ENCODE measurements at regions not wholly inside any gene's neighbourhood (a gene's known extent, or its start where the extent isn't known, plus 50 kb on each side); places are given as distances from the start of the nearest gene placed in this dataset.

DNA sequence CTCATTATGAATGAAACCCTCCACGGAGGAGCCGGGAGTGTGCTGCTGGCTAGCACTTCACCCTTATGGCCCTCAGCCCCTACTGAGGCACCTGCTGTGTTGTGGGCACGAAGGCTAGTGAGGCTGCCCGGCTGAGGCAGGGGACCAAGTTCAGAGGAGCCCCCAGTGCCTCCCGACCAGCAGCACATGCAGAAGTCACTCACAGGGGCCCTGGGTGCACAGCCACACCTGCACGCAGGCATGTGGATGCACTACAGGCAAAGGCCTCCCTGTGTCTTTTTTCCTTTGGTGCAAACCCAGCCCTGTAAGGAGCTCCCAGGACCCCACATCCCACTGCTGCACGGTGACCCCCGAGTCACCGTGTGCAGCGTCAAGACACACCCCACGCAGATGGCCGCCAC is 261.5 kb downstream of the BRD1 start:
- Histone ChIP-seq H3K27me3 (ENCODE audit: control insufficient read depth in 1 of 2, insufficient read depth in 2 of 2, low read length in 2 of 2) (no peaks in the 10 kb centered on the region), H3K27ac (ENCODE audit: low read depth, low read length) (no peak overlapping the region), H3K36me3 (ENCODE audit: insufficient read depth, low read length) (no peaks in the 10 kb centered on the region), H3K9ac (ENCODE audit: low read length) (no peak overlapping the region), H3K4me1 (ENCODE audit: insufficient read depth, low read length) (no peaks in the 10 kb centered on the region), H3K4me3 (ENCODE audit: low read depth in 1 of 2, low read length in 2 of 2) (no peak overlapping the region), H3K9me3 (ENCODE audit: low read length) (no peaks in the 10 kb centered on the region)

DNA sequence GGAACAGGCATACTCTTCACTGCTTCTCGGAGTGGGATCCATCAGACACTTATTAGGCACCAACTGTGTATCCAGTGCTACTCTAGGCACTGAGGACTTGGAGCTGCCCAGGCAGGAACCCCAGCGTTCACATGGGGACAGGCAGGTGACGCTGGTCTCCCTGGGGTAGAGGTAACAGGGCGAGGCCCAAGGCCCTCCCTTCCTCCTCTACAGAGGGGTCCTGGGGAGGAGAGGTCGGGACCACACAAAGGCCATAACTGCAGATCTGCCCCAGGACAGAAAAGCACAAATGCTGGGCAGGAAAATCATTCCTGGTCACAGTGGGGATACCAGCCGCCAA is 262.2 kb downstream of the BRD1 start:
- no peaks in the 10 kb centered on the region for H3K36me3 ChIP-seq (ENCODE audit: insufficient read depth, low read length)

DNA sequence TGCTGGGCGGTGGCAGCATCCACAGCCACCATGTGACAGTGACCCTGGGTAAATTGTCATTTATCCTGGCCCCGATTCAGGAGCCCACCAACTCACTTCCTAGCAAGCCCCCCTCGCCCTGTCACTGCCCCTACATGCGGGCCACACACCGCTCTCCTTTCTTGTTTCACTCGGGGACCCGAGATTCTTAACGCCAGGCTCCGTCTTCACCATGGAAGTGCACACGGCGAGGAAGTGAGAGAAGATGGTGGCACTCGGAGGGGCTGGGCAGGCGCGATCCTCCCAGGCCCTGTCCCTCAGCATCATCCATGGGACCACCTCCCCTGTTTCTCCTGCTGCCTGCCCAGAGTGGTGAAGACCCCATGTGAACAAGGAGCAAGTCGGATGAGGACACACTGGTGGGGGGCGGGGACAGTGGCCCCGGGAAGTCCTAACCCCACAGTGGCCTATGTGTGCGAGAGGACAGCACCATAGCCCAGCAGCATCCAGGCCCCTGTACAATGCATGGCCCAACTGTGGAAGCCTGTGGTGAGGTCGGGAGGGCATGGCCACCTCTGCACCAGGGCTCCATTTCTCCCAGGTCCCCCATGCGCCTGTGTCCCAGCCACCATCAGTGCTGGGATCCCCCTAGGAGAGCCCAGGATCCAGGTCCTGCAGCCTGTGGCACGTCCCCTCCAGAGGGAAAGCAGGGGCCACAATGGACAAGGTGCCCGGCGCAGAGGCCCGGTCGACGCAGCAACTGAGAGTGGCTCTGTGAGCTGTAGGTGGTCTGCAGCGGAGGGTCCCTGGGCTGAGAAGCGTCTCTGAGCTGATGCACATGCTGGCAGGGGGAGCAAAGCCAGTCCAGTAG is 262.8 kb downstream of the BRD1 start:
- H3K9me3 ChIP-seq (ENCODE audit: low read length) = no peaks in the 10 kb centered on the region
- H3K36me3 ChIP-seq (ENCODE audit: insufficient read depth, low read length) = no peaks in the 10 kb centered on the region
- H3K9ac ChIP-seq (ENCODE audit: low read length) = no peak overlapping the region
- H3K4me1 ChIP-seq (ENCODE audit: insufficient read depth, low read length) = no peaks in the 10 kb centered on the region
- H3K4me3 ChIP-seq (ENCODE audit: low read depth in 1 of 2, low read length in 2 of 2) = no peak overlapping the region
- no peaks in the 10 kb centered on the region for H3K27me3 ChIP-seq (ENCODE audit: control insufficient read depth in 1 of 2, insufficient read depth in 2 of 2, low read length in 2 of 2)
- H3K27ac ChIP-seq (ENCODE audit: low read depth, low read length) = no peak overlapping the region

More for the DNA sequence above, 262.2 kb downstream of the BRD1 start:
- Histone ChIP-seq H3K9me3 (ENCODE audit: low read length) (no peaks in the 10 kb centered on the region), H3K4me1 (ENCODE audit: insufficient read depth, low read length) (no peaks in the 10 kb centered on the region), H3K4me3 (ENCODE audit: low read depth in 1 of 2, low read length in 2 of 2) (no peak overlapping the region), H3K9ac (ENCODE audit: low read length) (no peak overlapping the region), H3K27me3 (ENCODE audit: control insufficient read depth in 1 of 2, insufficient read depth in 2 of 2, low read length in 2 of 2) (no peaks in the 10 kb centered on the region), H3K27ac (ENCODE audit: low read depth, low read length) (no peak overlapping the region)

DNA sequence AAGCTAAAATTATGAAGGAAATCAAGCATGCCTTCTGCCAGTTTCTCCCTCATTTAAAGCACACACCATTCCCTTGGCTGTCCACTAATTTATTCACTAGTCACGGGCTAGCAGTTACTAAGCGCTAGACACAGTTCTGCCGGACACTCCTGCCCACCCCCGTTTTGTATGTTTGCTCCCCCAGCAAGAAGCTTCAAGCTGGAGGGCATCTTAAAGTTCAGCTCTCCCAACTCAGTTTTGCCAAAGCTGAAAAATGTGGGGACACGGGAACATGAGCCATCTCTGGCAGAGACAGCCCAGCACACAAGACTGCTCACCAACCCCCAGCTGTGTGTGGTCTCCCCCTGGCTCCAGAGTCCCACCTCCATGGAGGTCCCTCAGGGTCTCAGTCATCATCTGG is 263.6 kb downstream of the BRD1 start:
- Histone ChIP-seq H3K4me3 (ENCODE audit: low read depth in 1 of 2, low read length in 2 of 2) (no peak overlapping the region), H3K27ac (ENCODE audit: low read depth, low read length) (no peak overlapping the region), H3K9ac (ENCODE audit: low read length) (no peak overlapping the region), H3K4me1 (ENCODE audit: insufficient read depth, low read length) (no peaks in the 10 kb centered on the region), H3K9me3 (ENCODE audit: low read length) (no peaks in the 10 kb centered on the region), H3K36me3 (ENCODE audit: insufficient read depth, low read length) (no peaks in the 10 kb centered on the region), H3K27me3 (ENCODE audit: control insufficient read depth in 1 of 2, insufficient read depth in 2 of 2, low read length in 2 of 2) (no peaks in the 10 kb centered on the region)

DNA sequence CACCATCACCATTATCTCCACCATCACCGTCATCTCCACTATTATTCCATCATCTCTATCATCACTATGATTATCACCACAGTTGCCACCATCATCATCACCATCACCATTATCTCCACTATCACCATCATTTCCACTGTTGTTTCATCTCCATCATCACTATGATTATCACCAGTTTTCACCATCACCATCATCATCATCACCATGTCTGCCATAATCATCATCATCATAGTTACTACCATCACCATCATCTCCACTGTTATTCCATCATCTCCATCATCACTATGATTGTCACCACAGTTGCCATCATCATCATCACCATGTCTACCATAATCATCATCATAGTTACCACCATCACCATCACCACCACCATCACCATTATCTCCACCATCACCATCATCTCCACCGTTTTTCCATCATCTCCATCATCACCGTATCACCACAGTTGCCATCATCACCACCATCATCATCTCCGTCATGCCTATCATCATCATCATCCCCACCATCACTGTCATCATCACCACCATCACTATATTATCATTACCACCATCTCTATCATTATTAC is 264.9 kb downstream of the BRD1 start:
- H3K27me3 ChIP-seq (ENCODE audit: control insufficient read depth in 1 of 2, insufficient read depth in 2 of 2, low read length in 2 of 2) = no peaks in the 10 kb centered on the region
- no peaks in the 10 kb centered on the region for H3K36me3 ChIP-seq (ENCODE audit: insufficient read depth, low read length)
- H3K27ac ChIP-seq (ENCODE audit: low read depth, low read length) = no peak overlapping the region
- H3K9ac ChIP-seq (ENCODE audit: low read length) = no peak overlapping the region
- no peak overlapping the region for H3K4me3 ChIP-seq (ENCODE audit: low read depth in 1 of 2, low read length in 2 of 2)
- no peaks in the 10 kb centered on the region for H3K9me3 ChIP-seq (ENCODE audit: low read length)
- no peaks in the 10 kb centered on the region for H3K4me1 ChIP-seq (ENCODE audit: insufficient read depth, low read length)

DNA sequence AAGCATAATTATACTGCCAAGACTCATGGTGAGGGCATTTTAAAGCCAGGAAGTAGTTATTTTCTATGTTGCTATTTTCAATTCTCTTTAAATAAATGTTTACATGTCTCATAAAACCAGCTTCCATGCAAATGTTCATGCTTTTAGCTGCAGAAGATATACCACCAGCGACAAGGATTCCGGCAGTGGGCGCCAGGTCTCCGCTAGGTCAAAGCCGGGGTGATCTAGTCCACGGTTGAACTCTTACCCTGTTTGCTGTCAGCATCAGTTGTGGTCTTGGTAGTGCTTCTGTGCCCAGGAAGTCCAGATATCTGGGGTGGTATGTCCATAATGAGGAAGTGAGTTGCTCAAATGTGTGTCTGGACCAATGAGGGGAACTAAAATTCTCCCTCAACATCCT is 265.7 kb downstream of the BRD1 start:
- no peaks in the 10 kb centered on the region for H3K36me3 ChIP-seq (ENCODE audit: insufficient read depth, low read length)

DNA sequence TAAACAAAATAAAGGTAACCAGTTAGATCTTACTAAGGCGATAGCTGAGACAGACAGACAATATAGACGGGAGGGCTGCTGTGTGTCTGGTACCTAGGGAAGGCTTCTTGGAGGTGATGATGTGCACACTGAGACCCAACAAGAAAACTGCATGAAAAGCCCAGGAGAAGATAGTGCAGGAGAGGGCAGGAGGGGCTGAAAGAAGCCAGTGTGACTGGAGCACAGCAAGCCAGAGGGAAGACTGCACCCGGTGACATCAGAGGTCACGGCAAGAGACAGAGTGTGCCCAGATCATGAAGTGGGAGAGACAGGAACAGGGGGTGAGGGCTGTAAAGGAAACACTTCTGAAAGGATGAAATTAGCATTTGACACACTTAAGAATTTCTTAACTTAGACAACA is 266.3 kb downstream of the BRD1 start:
- Histone ChIP-seq H3K36me3 (ENCODE audit: insufficient read depth, low read length) (no peaks in the 10 kb centered on the region), H3K27ac (ENCODE audit: low read depth, low read length) (no peak overlapping the region), H3K27me3 (ENCODE audit: control insufficient read depth in 1 of 2, insufficient read depth in 2 of 2, low read length in 2 of 2) (no peaks in the 10 kb centered on the region), H3K9ac (ENCODE audit: low read length) (no peak overlapping the region), H3K9me3 (ENCODE audit: low read length) (no peaks in the 10 kb centered on the region), H3K4me1 (ENCODE audit: insufficient read depth, low read length) (no peaks in the 10 kb centered on the region), H3K4me3 (ENCODE audit: low read depth in 1 of 2, low read length in 2 of 2) (no peak overlapping the region)

More for the DNA sequence above, 265.7 kb downstream of the BRD1 start:
- H3K27me3 ChIP-seq (ENCODE audit: control insufficient read depth in 1 of 2, insufficient read depth in 2 of 2, low read length in 2 of 2) = no peaks in the 10 kb centered on the region
- H3K4me1 ChIP-seq (ENCODE audit: insufficient read depth, low read length) = no peaks in the 10 kb centered on the region
- no peak overlapping the region for H3K4me3 ChIP-seq (ENCODE audit: low read depth in 1 of 2, low read length in 2 of 2)
- H3K27ac ChIP-seq (ENCODE audit: low read depth, low read length) = no peak overlapping the region
- H3K9me3 ChIP-seq (ENCODE audit: low read length) = no peaks in the 10 kb centered on the region
- H3K9ac ChIP-seq (ENCODE audit: low read length) = no peak overlapping the region

DNA sequence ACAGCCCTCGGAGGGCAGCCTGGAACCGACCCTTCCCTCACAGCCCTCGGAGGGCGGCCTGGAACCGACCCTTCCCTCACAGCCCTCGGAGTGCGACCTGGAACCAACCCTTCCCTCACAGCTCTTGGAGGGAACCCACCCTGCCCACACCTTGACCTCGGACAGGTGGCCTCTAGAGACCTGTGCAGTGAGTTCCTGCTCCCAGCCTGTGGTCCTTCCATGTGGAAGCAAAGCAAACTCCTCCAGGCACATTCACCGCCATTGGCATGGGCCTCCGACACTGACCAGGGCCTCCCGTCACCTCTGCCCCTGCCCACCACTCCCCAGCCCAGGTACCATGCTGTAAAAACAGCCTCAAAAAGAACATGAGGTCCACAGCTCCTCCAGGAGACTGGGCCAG is 272.1 kb downstream of the BRD1 start:
- Histone ChIP-seq H3K9ac (ENCODE audit: low read length) (no peak overlapping the region), H3K27me3 (ENCODE audit: control insufficient read depth in 1 of 2, insufficient read depth in 2 of 2, low read length in 2 of 2) (peaks cover 0 to 4% of the 10 kb centered on the region in 2 donors)

DNA sequence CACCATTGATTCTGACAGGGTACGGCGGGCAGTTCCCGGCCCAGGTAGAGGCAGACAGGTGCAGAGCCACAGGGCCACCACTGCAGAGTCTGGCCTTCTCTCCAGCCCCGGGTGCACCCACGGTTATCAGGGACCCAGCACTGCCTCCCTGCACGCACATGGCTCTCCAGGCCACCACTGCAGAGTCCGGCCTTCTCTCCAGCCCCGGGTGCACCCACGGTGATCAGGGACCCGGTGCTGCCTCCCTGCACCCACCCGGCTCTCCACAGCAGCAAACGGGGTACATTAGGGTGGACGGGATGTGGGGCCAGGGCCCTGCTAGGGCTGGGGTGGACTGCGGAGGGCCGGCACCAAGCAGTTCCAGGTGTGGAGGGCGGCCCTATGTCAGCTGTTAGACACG is 272.9 kb downstream of the BRD1 start:
- Histone ChIP-seq H3K27me3 (ENCODE audit: control insufficient read depth in 1 of 2, insufficient read depth in 2 of 2, low read length in 2 of 2) (peaks cover 0 to 4% of the 10 kb centered on the region in 2 donors), H3K4me3 (ENCODE audit: low read depth in 1 of 2, low read length in 2 of 2) (no peak overlapping the region), H3K36me3 (ENCODE audit: insufficient read depth, low read length) (no peaks in the 10 kb centered on the region), H3K27ac (ENCODE audit: low read depth, low read length) (no peak overlapping the region), H3K9ac (ENCODE audit: low read length) (no peak overlapping the region), H3K4me1 (ENCODE audit: insufficient read depth, low read length) (no peaks in the 10 kb centered on the region), H3K9me3 (ENCODE audit: low read length) (no peaks in the 10 kb centered on the region)

More for the DNA sequence above, 272.1 kb downstream of the BRD1 start:
- Histone ChIP-seq H3K4me3 (ENCODE audit: low read depth in 1 of 2, low read length in 2 of 2) (no peak overlapping the region), H3K9me3 (ENCODE audit: low read length) (no peaks in the 10 kb centered on the region), H3K27ac (ENCODE audit: low read depth, low read length) (no peak overlapping the region), H3K36me3 (ENCODE audit: insufficient read depth, low read length) (no peaks in the 10 kb centered on the region), H3K4me1 (ENCODE audit: insufficient read depth, low read length) (no peaks in the 10 kb centered on the region)

DNA sequence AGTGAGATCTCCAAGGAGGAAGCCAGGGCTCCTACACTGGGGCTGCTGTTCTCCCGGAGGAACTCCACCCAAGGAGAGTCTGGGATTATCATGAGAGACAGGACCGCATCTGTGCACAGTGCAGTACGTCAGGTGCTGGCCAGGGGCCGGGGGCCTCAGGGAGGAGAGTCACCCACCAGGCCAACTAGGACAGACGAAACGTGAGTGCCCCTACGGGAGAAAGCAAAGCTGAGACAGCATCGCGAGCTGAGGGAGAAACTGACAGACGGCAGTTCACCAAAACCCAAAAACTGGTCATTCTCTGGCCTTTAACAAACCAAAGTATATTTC is 273.4 kb downstream of the BRD1 start:
- Histone ChIP-seq H3K27ac (ENCODE audit: low read depth, low read length) (no peak overlapping the region), H3K27me3 (ENCODE audit: control insufficient read depth in 1 of 2, insufficient read depth in 2 of 2, low read length in 2 of 2) (peaks cover 0 to 4% of the 10 kb centered on the region in 2 donors), H3K4me1 (ENCODE audit: insufficient read depth, low read length) (no peaks in the 10 kb centered on the region), H3K9ac (ENCODE audit: low read length) (no peak overlapping the region), H3K9me3 (ENCODE audit: low read length) (no peaks in the 10 kb centered on the region), H3K36me3 (ENCODE audit: insufficient read depth, low read length) (no peaks in the 10 kb centered on the region), H3K4me3 (ENCODE audit: low read depth in 1 of 2, low read length in 2 of 2) (no peak overlapping the region)

DNA sequence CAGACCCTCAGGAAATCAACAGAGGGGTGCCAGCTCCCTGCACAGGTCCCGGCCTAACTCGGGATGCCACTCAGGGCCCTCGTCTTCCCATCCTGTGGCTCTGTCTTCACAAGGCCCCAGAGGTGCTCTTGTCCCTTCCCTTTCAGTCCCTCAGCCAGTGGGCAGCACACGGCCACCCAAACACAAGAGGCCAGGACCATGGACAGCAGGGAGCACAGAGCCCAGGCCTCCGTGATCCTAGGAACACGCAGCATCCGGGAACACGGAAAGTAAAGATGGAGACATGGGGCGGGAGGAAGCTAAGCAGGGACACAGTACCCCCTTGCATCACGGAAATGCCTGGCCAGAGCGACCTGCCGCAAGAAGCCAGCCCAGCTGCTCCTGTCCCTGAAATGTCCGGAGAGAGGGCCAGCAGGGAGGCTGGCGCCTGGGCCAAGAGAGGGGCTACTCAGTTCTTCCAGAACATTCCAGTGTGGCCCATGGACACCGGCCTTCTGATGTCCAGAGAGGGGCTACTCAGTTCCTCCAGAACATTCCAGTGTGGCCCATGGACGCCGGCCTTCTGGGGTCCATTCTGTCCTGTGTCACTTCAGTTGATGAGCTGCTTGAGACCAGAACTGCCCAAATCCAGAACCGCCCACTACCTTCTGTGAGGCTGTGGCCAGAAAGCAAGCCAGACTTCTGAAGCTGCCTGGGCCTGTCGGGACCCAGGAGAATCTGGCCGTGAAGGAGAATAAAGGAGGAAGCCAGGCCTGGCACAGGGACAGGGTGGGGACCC is 274.0 kb downstream of the BRD1 start:
- H3K9me3 ChIP-seq (ENCODE audit: low read length) = no peaks in the 10 kb centered on the region
- H3K27me3 ChIP-seq (ENCODE audit: control insufficient read depth in 1 of 2, insufficient read depth in 2 of 2, low read length in 2 of 2) = peaks cover 0 to 4% of the 10 kb centered on the region in 2 donors
- no peaks in the 10 kb centered on the region for H3K4me1 ChIP-seq (ENCODE audit: insufficient read depth, low read length)
- no peaks in the 10 kb centered on the region for H3K36me3 ChIP-seq (ENCODE audit: insufficient read depth, low read length)
- no peak overlapping the region for H3K4me3 ChIP-seq (ENCODE audit: low read depth in 1 of 2, low read length in 2 of 2)
- no peak overlapping the region for H3K27ac ChIP-seq (ENCODE audit: low read depth, low read length)
- H3K9ac ChIP-seq (ENCODE audit: low read length) = no peak overlapping the region
